ENCODE measurements at regions not wholly inside any gene's neighbourhood (a gene's known extent, or its start where the extent isn't known, plus 50 kb on each side); places are given as distances from the start of the nearest gene placed in this dataset.

DNA sequence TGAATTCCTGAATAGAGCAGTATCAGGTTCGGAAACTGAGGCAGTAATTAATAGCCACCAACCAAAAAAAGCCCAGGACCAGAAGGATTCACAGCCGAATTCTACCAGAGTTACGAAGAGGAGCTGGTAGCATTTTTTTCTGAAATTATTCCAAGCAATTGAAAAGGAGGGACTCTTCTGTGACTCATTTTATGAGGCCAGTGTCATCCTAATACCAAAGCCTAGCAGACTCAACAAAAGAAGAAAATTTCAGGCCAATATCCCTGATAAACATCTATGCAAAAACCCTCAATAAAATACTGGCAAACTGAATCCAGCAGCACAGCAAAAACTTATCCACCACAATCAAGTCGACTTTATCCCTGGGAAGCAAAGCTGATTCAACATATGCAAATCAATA lies 202.3 kb upstream of the SLC16A7 start:
- DNase-seq (ENCODE audit: low read depth in 2 of 2) = no peak
- H3K4me1 ChIP-seq (ENCODE audit: control insufficient read depth, extremely low read depth, insufficient read depth, low read length) = no peaks in the 10 kb centered on the region
- no peaks in the 10 kb centered on the region for H3K9me3 ChIP-seq (ENCODE audit: control insufficient read depth, insufficient read depth, low read depth, low read length)
- no peak overlapping the region for H3K4me3 ChIP-seq (replicated peaks in 1 of 4; ENCODE audit: control extremely low read depth in 1 of 4, insufficient read depth in 1 of 4, low read depth in 3 of 4, low read length in 4 of 4)
- H3K36me3 ChIP-seq (ENCODE audit: control insufficient read depth, insufficient read depth, low read length) = no peaks in the 10 kb centered on the region
- H3K27me3 ChIP-seq (ENCODE audit: control insufficient read depth, insufficient read depth, low read length) = no peaks in the 10 kb centered on the region
- no peaks in the 10 kb centered on the region for H4K20me1 ChIP-seq (ENCODE audit: control insufficient read depth, extremely low read depth, insufficient read depth, low read length)
- no peak overlapping the region for H3K9ac ChIP-seq (ENCODE audit: insufficient read depth, low read length)
- H2AFZ ChIP-seq (ENCODE audit: low read length) = no peak overlapping the region
- no peak overlapping the region for H3K4me2 ChIP-seq (ENCODE audit: extremely low read depth, insufficient read depth, low read length)
- no peak overlapping the region for H3K27ac ChIP-seq (ENCODE audit: insufficient read depth, low read length)
- no peaks in the 10 kb centered on the region for H3K79me2 ChIP-seq (ENCODE audit: control insufficient read depth, insufficient read depth, low read length)
- no peak for TF ChIP-seq CTCF (conservative IDR thresholded peaks at IDR 0.05 in 1 of 2, IDR thresholded peaks at IDR 0.05 in 1 of 2; ENCODE audit: low read depth in 1 of 2, low read length in 2 of 2)
- TF ChIP-seq EZH2 (IDR thresholded peaks at IDR 0.05; ENCODE audit: low read length, missing control alignments) = no peak

DNA sequence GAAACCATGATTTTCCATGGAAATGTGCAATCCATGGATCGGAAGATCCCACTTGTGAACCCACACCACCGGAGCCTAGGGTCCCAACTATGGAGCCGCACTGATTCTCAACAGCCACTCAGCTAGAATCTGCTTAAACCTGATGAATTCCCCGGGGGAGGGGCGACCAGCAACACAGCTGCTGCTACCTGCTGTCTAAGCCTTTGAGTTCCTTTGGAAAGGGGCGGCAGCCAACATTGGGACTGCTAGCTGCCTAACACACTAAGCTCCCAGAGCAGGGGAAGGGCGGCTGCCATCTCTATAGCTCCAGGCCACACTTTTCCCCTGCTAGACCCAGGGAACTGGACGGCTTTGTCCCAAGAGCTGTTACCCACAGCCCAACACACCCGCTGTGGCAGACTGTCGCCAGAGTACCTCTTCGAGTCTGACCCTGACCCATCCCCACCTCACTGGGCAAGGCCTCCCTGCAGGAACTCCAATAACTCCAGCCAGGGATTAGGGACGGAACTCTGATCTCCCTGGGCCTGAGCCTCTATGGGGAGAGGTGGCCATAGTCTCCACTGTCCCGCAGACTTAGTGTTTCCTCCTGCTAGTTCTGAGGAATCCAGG lies 205.8 kb upstream of the SLC16A7 start:
- Histone ChIP-seq H3K9me3 (ENCODE audit: control insufficient read depth, insufficient read depth, low read depth, low read length) (no peaks in the 10 kb centered on the region), H4K20me1 (ENCODE audit: control insufficient read depth, extremely low read depth, insufficient read depth, low read length) (no peaks in the 10 kb centered on the region), H3K36me3 (ENCODE audit: control insufficient read depth, insufficient read depth, low read length) (no peaks in the 10 kb centered on the region), H3K79me2 (ENCODE audit: control insufficient read depth, insufficient read depth, low read length) (no peaks in the 10 kb centered on the region), H2AFZ (ENCODE audit: low read length) (no peak overlapping the region), H3K9ac (ENCODE audit: insufficient read depth, low read length) (no peak overlapping the region), H3K4me3 (replicated peaks in 1 of 4; ENCODE audit: control extremely low read depth in 1 of 4, insufficient read depth in 1 of 4, low read depth in 3 of 4, low read length in 4 of 4) (no peak overlapping the region), H3K4me1 (ENCODE audit: control insufficient read depth, extremely low read depth, insufficient read depth, low read length) (no peaks in the 10 kb centered on the region), H3K4me2 (ENCODE audit: extremely low read depth, insufficient read depth, low read length) (no peak overlapping the region), H3K27me3 (ENCODE audit: control insufficient read depth, insufficient read depth, low read length) (no peaks in the 10 kb centered on the region), H3K27ac (ENCODE audit: insufficient read depth, low read length) (no peak overlapping the region)
- DNase-seq (ENCODE audit: low read depth in 2 of 2) = no peak
- TF ChIP-seq CTCF (conservative IDR thresholded peaks at IDR 0.05 in 1 of 2, IDR thresholded peaks at IDR 0.05 in 1 of 2; ENCODE audit: low read depth in 1 of 2, low read length in 2 of 2) = no peak
- TF ChIP-seq EZH2 (IDR thresholded peaks at IDR 0.05; ENCODE audit: low read length, missing control alignments) = no peak

DNA sequence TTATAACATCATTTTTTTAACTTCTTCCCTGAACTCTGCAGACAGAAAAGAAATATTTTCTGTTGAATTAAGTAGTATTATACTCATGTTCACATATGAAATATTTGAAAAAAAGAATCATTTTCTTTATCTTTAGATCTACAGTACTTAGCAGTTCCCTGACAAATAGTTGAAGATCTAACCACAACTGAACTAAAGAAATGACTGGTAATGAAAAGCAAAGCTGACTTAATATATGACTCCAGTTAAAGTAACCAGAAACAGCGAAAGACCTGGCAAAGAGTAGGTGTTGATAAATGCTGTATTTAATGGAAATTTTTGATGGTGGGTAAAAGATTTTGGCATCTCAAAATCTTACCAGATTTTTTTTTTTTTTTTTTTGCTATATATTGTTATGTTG lies 207.1 kb upstream of the SLC16A7 start:
- Histone ChIP-seq H3K4me3 (replicated peaks in 1 of 4; ENCODE audit: control extremely low read depth in 1 of 4, insufficient read depth in 1 of 4, low read depth in 3 of 4, low read length in 4 of 4) (no peak overlapping the region), H3K9ac (ENCODE audit: insufficient read depth, low read length) (no peak overlapping the region), H3K9me3 (ENCODE audit: control insufficient read depth, insufficient read depth, low read depth, low read length) (no peaks in the 10 kb centered on the region), H3K27ac (ENCODE audit: insufficient read depth, low read length) (no peak overlapping the region), H3K4me2 (ENCODE audit: extremely low read depth, insufficient read depth, low read length) (no peak overlapping the region), H3K27me3 (ENCODE audit: control insufficient read depth, insufficient read depth, low read length) (no peaks in the 10 kb centered on the region), H2AFZ (ENCODE audit: low read length) (no peak overlapping the region), H3K4me1 (ENCODE audit: control insufficient read depth, extremely low read depth, insufficient read depth, low read length) (no peaks in the 10 kb centered on the region), H3K79me2 (ENCODE audit: control insufficient read depth, insufficient read depth, low read length) (no peaks in the 10 kb centered on the region), H3K36me3 (ENCODE audit: control insufficient read depth, insufficient read depth, low read length) (no peaks in the 10 kb centered on the region), H4K20me1 (ENCODE audit: control insufficient read depth, extremely low read depth, insufficient read depth, low read length) (no peaks in the 10 kb centered on the region)
- TF ChIP-seq EZH2 (IDR thresholded peaks at IDR 0.05; ENCODE audit: low read length, missing control alignments) = no peak
- TF ChIP-seq CTCF (conservative IDR thresholded peaks at IDR 0.05 in 1 of 2, IDR thresholded peaks at IDR 0.05 in 1 of 2; ENCODE audit: low read depth in 1 of 2, low read length in 2 of 2) = no peak
- DNase-seq (ENCODE audit: low read depth in 2 of 2) = no peak
